GM21390 (cell line): ENCODE measurements at regions not wholly inside any gene's neighbourhood (a gene's known extent, or its start where the extent isn't known, plus 50 kb on each side); places are given as distances from the start of the nearest gene placed in this dataset.

Experiments
- ATAC-seq: cut with Tn5 transposase; IDR thresholded peaks from one replicate; pipeline ENCODE4 v1.9.1; 2021; ENCODE audit not compliant: unreplicated experiment

- ATAC-seq: no peak
Measured at GRCh38 chr2:220857368-220857767, 714.7 kb downstream of the EPHA4 start.

- no peak for ATAC-seq
Measured at GRCh38 chr2:220858101-220858500, 714.0 kb downstream of the EPHA4 start.

GRCh38 chr2:220871909-220872308 lies 700.2 kb downstream of the EPHA4 start:
- ATAC-seq: no peak

DNA sequence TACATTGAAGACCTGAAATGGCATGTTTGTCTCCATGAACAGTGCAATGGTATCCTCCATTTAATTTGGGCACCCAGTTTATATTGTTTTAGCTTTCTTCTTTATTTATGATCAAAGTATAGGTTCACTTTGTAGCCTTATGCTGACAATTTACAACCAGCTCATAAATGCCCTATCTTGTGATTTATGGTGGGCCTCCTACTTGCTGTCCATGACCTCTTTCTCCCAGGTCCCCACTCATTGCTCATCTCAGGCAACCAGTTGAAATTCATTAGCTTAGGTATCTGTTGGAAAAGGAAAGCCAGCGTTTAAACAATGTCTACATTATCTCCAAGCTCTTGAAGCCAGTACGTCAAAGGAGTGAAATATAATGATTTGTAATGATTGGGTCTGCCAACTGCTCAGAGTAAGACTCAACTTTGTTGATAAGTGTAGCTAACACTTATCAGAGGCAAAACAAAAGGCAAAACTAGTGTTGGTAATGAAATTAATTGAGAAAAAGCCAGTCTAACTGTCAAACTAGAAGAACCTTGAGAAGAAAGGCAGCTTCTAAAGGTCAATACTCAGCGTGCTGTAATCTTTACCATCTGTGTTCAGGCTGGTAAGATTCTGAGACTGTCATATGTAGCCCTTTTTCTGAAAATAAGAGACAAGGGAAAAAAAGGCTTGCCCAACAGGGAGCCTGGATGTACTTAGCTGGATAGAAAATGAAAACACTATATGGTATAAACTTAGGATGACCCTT lies 695.9 kb downstream of the EPHA4 start:
- no peak for ATAC-seq

DNA sequence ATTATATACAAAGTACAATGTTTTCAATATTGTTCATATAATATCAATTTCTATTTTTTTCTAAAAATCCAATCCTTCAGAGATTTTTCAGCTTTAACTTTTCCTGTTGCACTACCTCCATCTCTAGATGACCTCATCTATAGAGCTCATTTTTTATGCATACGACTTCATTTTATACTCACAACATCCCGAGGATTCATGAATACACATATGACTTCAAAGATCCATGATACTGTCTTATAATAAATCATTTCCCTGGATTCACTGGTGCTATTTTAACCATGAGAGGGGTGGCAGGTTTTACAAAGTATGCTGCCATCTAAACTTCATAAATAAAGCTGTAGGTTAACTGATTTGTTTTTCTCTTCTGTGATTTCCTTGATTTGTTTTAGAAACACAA lies 694.6 kb downstream of the EPHA4 start:
- ATAC-seq: no peak

- no peak for ATAC-seq
Measured at GRCh38 chr2:220877897-220878296, 694.2 kb downstream of the EPHA4 start.

- no peak for ATAC-seq
Measured at GRCh38 chr2:220880623-220881596, 691.2 kb downstream of the EPHA4 start.

DNA sequence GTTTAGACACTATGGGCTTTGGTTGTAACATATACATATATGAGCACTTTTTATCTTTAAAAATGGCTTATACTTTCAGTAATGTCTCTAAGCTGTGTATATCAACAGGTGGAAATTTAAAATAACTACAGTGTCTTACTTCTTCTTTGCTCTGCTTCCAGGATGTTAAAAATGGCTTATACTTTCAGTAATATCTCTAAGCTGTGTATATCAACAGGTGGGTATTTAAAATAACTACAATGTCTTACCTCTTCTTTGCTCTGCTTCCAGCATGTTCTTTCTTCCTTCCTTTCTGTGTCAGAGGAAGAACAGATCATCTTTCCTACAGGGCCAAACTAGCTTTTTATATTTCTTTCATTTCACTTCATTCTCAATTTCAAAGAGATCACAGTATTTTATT lies 689.6 kb downstream of the EPHA4 start:
- ATAC-seq: no peak

GRCh38 chr2:220885593-220885992 lies 686.5 kb downstream of the EPHA4 start:
- no peak for ATAC-seq

- ATAC-seq: no peak
Measured at GRCh38 chr2:220887271-220887870, 684.7 kb downstream of the EPHA4 start.

- no peak for ATAC-seq
Measured at GRCh38 chr2:220887876-220888275, 684.2 kb downstream of the EPHA4 start.

- ATAC-seq: no peak
Measured at GRCh38 chr2:220890931-220891330, 681.2 kb downstream of the EPHA4 start.

- ATAC-seq: no peak
Measured at GRCh38 chr2:220891405-220891804, 680.7 kb downstream of the EPHA4 start.

- ATAC-seq: no peak
Measured at GRCh38 chr2:220892018-220892634, 680.0 kb downstream of the EPHA4 start.

GRCh38 chr2:220893411-220893810 lies 678.7 kb downstream of the EPHA4 start:
- no peak for ATAC-seq

- no peak for ATAC-seq
Measured at GRCh38 chr2:220894069-220894468, 678.0 kb downstream of the EPHA4 start.

DNA sequence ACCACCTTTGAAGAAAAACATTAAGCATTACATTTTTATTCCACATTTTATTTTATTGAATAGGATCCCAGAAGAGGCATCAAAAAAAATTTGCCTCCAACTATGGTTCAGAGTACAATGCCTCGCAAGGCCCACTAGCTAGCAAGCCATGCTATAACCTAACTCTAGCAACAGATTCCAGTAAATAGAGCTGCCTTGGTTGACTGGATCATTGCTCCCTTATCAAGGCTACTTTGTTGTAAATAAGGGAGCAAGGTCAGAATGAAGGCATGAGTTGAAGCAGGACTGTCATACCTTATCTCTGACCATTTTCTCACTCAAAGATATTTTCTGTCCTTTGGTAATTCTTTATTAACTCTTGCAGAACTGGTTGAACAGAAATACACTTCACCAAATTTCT lies 672.6 kb downstream of the EPHA4 start:
- ATAC-seq: no peak

DNA sequence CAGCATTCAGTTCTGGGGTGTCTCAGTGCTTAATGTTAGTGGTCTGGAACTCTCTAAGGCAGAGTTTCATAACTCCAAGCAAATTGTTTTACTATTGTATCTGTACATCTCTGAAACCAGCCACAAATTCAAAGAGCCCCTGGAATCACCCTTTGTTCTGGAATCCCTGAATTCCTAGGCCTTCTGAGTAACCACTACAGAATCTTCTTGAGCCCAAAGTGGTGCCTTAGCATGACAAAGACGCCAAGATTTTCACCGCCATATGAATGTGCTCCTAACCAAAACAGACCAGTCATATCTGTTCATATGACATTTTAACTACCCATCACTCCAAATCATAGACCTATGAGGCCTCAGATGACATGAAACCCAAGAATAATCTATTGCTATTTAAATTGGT lies 668.1 kb downstream of the EPHA4 start:
- ATAC-seq: no peak

DNA sequence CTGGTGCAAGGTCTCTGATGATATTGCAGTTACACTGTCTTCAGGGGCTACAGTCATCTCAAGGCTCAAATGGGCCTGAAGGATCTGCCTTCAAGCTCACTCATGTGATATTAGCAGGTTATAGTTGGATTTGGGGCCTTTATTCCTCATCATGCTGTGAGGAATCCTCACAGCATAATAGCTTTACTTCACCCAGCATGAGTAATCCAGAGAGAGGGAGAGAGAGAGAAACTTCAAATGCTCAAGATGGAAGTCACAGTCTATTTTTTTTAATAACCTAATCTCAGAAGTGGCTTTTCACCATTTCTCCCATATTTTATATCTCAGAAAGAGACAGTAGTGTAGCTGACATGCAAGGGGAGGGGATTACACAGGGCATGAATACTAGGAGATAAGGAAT lies 658.7 kb downstream of the EPHA4 start:
- ATAC-seq: no peak

- ATAC-seq: no peak
Measured at GRCh38 chr2:220915092-220915623, 656.9 kb downstream of the EPHA4 start.

DNA sequence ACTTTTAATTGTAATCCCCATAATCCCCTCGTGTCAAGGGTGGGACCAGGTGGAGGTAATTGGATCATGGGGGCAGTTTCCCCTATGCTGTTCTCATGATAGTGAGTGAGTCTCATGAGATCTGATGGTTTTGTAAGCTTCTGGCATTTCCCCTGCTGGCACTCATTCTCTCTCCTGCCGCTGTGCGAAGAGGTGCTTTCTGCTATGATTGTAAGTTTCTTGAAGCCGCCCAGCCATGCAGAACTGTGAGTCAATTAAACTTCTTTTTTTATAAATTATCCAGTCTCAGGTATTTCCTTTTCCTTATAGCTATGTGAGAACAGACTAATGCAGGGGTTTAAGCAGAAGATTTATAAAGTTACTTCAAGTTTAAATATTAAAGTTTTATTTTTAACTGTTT lies 655.2 kb downstream of the EPHA4 start:
- no peak for ATAC-seq
